Activated CD8-positive, alpha-beta T cell treated with anti-CD3 and anti-CD28 coated beads for 36 hours (primary cell): ENCODE measurements at regions not wholly inside any gene's neighbourhood (a gene's known extent, or its start where the extent isn't known, plus 50 kb on each side); places are given as distances from the start of the nearest gene placed in this dataset.

Experiments
- ATAC-seq: fragments of 200-7000 bp; cut with Tn5 transposase; one replicate; pipeline ENCODE4 v1.10.0; 2021; ENCODE audit warnings: mild to moderate bottlenecking, moderate library complexity
- CTCF ChIA-PET: fragments of 350-600 bp; sonication (Branson Sonifier 250); formaldehyde crosslinking; loops from one replicate; lab custom pipeline; 2021; ENCODE audit warnings: antibody characterized with exemption; lab: Charles Lee
- POLR2A ChIA-PET: fragments of 350-600 bp; sonication (Branson Sonifier 250); formaldehyde crosslinking; loops from one replicate; lab custom pipeline; 2021; ENCODE audit warnings: antibody characterized with exemption; lab: Charles Lee
- DNase-seq: peaks from one replicate; pipeline ENCODE4 v3.0.0-alpha.2; 2020
- H3K27ac Mint-ChIP-seq: one replicate; pipeline ENCODE4 v1.8.0; 2021; ENCODE audit warnings: mild to moderate bottlenecking, mixed read lengths
- H3K27me3 Mint-ChIP-seq: one replicate; pipeline ENCODE4 v1.8.0; 2021; ENCODE audit warnings: mixed read lengths
- H3K36me3 Mint-ChIP-seq: one replicate; pipeline ENCODE4 v1.8.0; 2021; ENCODE audit warnings: low read depth, mixed read lengths
- H3K4me1 Mint-ChIP-seq: one replicate; pipeline ENCODE4 v1.8.0; 2021; ENCODE audit warnings: low read depth, mixed read lengths
- H3K4me3 Mint-ChIP-seq: one replicate; pipeline ENCODE4 v1.8.0; 2021; ENCODE audit warnings: mild to moderate bottlenecking, moderate library complexity, mixed read lengths
- H3K9me3 Mint-ChIP-seq: one replicate; pipeline ENCODE4 v1.8.0; 2021; ENCODE audit warnings: mixed read lengths
- intact Hi-C: fragments of 100-400 bp; cut with micrococcal nuclease; formaldehyde crosslinking; loops from one replicate; pipeline ENCODE4 v1.10.0; 2022
- TF ChIP-seq, protein P1 (sequence below): fragments of 200-600 bp; IDR thresholded peaks from one replicate; pipeline ENCODE4 v1.8.0; 2022; ENCODE audit warnings: antibody characterized with exemption, mild to moderate bottlenecking

GRCh38 chr2:16394986-16395550, 270.6 kb downstream of the CYRIA start:
- no peak overlapping the region for H3K4me3 Mint-ChIP-seq
- DNase-seq (no peak), ATAC-seq (no peak)
- intact Hi-C loops, result no loop called here
- POLR2A ChIA-PET, result no interaction called here
- no peaks in the 10 kb centered on the region for H3K27me3 Mint-ChIP-seq
- no peaks in the 10 kb centered on the region for H3K36me3 Mint-ChIP-seq
- TF ChIP-seq, protein P1, sequence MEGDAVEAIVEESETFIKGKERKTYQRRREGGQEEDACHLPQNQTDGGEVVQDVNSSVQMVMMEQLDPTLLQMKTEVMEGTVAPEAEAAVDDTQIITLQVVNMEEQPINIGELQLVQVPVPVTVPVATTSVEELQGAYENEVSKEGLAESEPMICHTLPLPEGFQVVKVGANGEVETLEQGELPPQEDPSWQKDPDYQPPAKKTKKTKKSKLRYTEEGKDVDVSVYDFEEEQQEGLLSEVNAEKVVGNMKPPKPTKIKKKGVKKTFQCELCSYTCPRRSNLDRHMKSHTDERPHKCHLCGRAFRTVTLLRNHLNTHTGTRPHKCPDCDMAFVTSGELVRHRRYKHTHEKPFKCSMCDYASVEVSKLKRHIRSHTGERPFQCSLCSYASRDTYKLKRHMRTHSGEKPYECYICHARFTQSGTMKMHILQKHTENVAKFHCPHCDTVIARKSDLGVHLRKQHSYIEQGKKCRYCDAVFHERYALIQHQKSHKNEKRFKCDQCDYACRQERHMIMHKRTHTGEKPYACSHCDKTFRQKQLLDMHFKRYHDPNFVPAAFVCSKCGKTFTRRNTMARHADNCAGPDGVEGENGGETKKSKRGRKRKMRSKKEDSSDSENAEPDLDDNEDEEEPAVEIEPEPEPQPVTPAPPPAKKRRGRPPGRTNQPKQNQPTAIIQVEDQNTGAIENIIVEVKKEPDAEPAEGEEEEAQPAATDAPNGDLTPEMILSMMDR, result no peak
- H3K9me3 Mint-ChIP-seq, result no peaks in the 10 kb centered on the region
- CTCF ChIA-PET, result no interaction called here
- no peaks in the 10 kb centered on the region for H3K4me1 Mint-ChIP-seq
- H3K27ac Mint-ChIP-seq, result no peak overlapping the region

DNA sequence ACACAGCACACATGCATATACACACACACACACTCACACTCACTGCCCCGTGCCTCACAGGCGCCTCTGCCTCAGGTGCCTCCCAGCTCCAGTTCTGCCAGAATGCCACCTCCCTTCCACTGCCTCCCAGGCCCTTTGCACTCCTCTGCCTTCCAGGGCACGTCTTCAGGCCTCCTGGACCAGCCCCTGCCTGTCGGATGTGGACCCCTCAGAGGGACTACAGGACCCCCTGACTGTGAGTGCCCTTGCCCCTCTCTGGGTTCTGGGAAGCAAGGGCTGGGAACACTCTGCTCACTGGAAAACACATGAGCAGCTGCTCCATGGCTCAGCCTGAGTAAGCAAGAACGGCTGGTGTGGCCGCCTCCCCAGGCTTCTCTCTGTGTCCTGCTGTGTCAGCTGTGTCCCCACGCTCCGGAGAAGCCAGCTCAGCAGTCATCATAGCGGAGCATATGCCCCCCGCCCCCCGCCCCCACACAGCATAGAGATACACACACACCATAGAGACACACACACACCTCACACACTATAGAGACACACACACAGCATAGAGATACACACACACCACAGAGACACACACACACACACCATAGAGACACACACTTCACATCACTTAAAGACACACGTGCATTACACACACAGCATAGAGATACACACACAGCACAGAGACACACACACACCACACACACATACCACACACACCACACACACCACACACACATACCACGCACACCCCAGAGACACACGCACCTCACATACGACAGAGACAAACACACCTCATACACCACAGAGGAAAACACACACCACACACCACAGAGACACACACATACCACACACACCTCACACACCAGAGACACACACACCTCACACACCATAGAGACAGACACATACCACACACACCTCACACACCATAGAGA, 271.3 kb downstream of the CYRIA start:
- POLR2A ChIA-PET, result no interaction called here
- Mint-ChIP-seq H3K36me3 (no peaks in the 10 kb centered on the region), H3K27me3 (no peaks in the 10 kb centered on the region), H3K27ac (no peak overlapping the region), H3K4me1 (no peaks in the 10 kb centered on the region), H3K9me3 (no peaks in the 10 kb centered on the region), H3K4me3 (no peak overlapping the region)
- intact Hi-C loops, result no loop called here
- DNase-seq (no peak), ATAC-seq (no peak)
- TF ChIP-seq, protein P1, result no peak
- CTCF ChIA-PET, result no interaction called here

DNA sequence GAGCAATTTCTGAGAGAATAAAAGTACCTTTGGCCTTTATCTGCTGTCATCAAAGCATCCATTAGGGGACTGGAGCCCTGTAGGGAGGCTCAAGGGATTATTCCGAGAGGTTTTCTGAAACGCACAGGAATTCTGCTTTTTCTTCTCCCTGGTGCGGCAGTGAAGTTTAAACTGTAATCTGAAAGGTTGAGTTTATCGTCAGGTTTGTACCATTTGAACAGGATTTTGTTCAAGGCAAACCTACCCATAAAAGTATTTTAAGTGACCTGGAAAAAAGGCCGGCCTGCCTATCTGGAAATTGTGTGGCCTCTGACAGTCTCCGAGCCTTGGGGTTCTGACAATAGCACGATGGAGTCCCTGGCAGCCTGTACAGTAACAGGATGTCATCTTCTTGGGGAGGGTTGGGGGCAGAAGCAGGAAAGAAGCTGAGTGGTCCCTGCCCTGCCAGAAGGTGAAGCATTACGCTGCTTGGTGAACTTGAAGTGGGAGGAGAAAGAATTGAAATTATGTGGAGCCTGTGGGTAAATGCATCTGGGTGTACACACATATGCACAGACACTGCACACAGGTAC, 272.0 kb downstream of the CYRIA start:
- intact Hi-C loops, result no loop called here
- ChIA-PET POLR2A (no interaction called here), CTCF (no interaction called here)
- Mint-ChIP-seq H3K27me3 (no peaks in the 10 kb centered on the region), H3K27ac (no peak overlapping the region), H3K9me3 (no peaks in the 10 kb centered on the region), H3K4me1 (no peaks in the 10 kb centered on the region), H3K4me3 (no peak overlapping the region), H3K36me3 (no peaks in the 10 kb centered on the region)
- no peak for ATAC-seq
- no peak for DNase-seq
- TF ChIP-seq, protein P1, result no peak

DNA sequence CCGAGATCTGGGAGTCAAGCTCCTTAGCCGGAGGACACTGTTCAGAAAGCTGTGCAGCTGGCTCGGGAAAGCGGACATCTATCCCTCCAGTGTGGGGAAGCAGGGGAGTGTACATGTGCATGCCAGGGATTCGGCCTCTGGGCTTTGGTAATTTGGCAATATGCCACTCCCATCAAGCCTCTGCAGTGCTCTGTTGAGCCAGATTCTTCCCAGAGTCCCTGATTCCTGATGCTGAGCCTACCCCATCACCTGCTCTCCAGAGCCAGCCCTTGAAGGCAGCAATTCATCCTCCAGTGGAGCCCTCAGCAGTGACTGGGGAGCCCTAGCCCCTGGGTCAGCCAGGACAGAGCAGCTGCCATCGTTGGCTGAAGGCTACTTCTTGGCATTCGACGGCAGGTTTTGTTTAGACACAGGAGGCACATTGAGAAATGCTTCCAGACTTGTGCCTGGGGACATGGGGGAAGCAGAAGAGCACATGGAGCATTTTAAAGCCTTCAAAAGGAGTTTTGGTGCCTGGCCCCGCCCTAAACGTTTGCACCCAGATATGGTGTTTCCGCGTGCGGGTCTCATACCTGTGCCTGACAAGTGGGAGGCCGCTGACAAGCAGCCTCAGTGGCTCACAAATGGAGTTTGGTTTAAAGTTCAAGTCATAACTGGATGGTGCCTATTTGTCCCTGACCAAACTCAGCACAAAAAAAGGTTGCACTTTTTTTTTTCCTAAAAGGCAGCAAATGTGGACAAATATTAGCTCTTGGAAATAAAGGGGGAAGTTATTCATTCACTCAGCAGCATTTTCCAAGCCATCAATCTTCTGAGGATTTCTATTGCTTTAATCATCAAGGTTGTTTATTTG, 272.8 kb downstream of the CYRIA start:
- Mint-ChIP-seq H3K36me3 (no peaks in the 10 kb centered on the region), H3K4me1 (no peaks in the 10 kb centered on the region), H3K4me3 (no peak overlapping the region), H3K27me3 (no peaks in the 10 kb centered on the region), H3K27ac (no peak overlapping the region), H3K9me3 (no peaks in the 10 kb centered on the region)
- TF ChIP-seq, protein P1, result no peak
- ATAC-seq (no peak), DNase-seq (no peak)
- intact Hi-C loops, result no loop called here
- CTCF ChIA-PET, result no interaction called here
- POLR2A ChIA-PET, result interaction anchor here (0.6 kb wide), 1 partner anchor 861 kb away, joined by 3 read pairs; no protein-coding TSS in a partner anchor
